OCI-LY1 (cell line): ENCODE measurements at regions not wholly inside any gene's neighbourhood (a gene's known extent, or its start where the extent isn't known, plus 50 kb on each side); places are given as distances from the start of the nearest gene placed in this dataset.

Experiments
- H2AFZ ChIP-seq: fragments of 200-600 bp; sonication (generic), shearing (Covaris generic); 2 replicates; pipeline ENCODE4 v1.6.0; 2014; ENCODE audit warnings: antibody characterized with exemption, mild to moderate bottlenecking, low read length
- H3F3A ChIP-seq: fragments of 200-600 bp; sonication (generic), shearing (Covaris generic); 2 replicates; pipeline ENCODE4 v1.6.0; 2014; ENCODE audit warnings: mild to moderate bottlenecking, antibody characterized with exemption, low read length, moderate library complexity; ENCODE audit not compliant: insufficient read depth
- H3K27ac ChIP-seq: fragments of 200-600 bp; sonication (generic); 2 replicates; pipeline ENCODE4 v1.5.1; 2014; ENCODE audit warnings: low read length, mixed run types, mild to moderate bottlenecking, low read depth; ENCODE audit not compliant: poor library complexity, severe bottlenecking
- H3K27me3 ChIP-seq: fragments of 200-600 bp; sonication (generic); 2 replicates; pipeline ENCODE4 v1.6.0; 2014; ENCODE audit warnings: antibody characterized with exemption, mild to moderate bottlenecking, low read length, moderate library complexity; ENCODE audit not compliant: insufficient read depth
- H3K36me3 ChIP-seq: fragments of 200-600 bp; sonication (generic); 2 replicates; pipeline ENCODE4 v1.6.1; 2014; ENCODE audit warnings: mild to moderate bottlenecking, antibody characterized with exemption, low read length, moderate library complexity, mixed read lengths; ENCODE audit not compliant: insufficient read depth
- H3K4me1 ChIP-seq: fragments of 200-600 bp; sonication (generic); 2 replicates; pipeline ENCODE4 v1.5.1; 2014; ENCODE audit warnings: mild to moderate bottlenecking, low read length, moderate library complexity; ENCODE audit not compliant: insufficient read depth, severe bottlenecking
- H3K4me2 ChIP-seq: fragments of 200-600 bp; sonication (generic), shearing (Covaris generic); 2 replicates; pipeline ENCODE4 v1.6.1; 2014; ENCODE audit warnings: low read length
- H3K4me3 ChIP-seq: fragments of 200-600 bp; sonication (generic); 2 replicates; pipeline ENCODE4 v1.5.1; 2014; ENCODE audit warnings: low read length, low read depth, mild to moderate bottlenecking, mixed read lengths; ENCODE audit not compliant: poor library complexity, severe bottlenecking
- H3K79me2 ChIP-seq: fragments of 200-600 bp; shearing (Covaris generic); 2 replicates; pipeline ENCODE4 v1.6.1; 2016; ENCODE audit warnings: mixed run types, low read length, mixed read lengths; ENCODE audit not compliant: insufficient read depth
- H3K9ac ChIP-seq: fragments of 200-600 bp; sonication (generic), shearing (Covaris generic); 2 replicates; pipeline ENCODE4 v1.6.1; 2014; ENCODE audit warnings: mild to moderate bottlenecking, low read length, mixed read lengths
- H3K9me2 ChIP-seq: fragments of 200-600 bp; sonication (generic), shearing (Covaris generic); 2 replicates; pipeline ENCODE4 v1.6.1; 2014; ENCODE audit warnings: low read depth, mild to moderate bottlenecking, low read length, mixed read lengths
- H3K9me3 ChIP-seq: fragments of 200-600 bp; shearing (Covaris generic); 2 replicates; pipeline ENCODE4 v1.6.1; 2014; ENCODE audit warnings: low read length, mixed read lengths
- H4K20me1 ChIP-seq: fragments of 200-600 bp; sonication (generic), shearing (Covaris generic); 2 replicates; pipeline ENCODE4 v1.6.0; 2016; ENCODE audit warnings: mild to moderate bottlenecking, low read length; ENCODE audit not compliant: insufficient read depth
- CTCF ChIP-seq: fragments of 200-600 bp; sonication (generic), shearing (Covaris generic); IDR thresholded peaks from 2 replicates; pipeline ENCODE4 v1.5.1; 2017; ENCODE audit warnings: mild to moderate bottlenecking, antibody characterized with exemption, low read length, moderate library complexity, mixed read lengths
- EZH2 ChIP-seq: fragments of 200-600 bp; sonication (generic), shearing (Covaris generic); IDR thresholded peaks from 2 replicates; pipeline ENCODE4 v1.8.0; 2017; ENCODE audit warnings: borderline replicate concordance, mixed run types, mild to moderate bottlenecking, antibody characterized with exemption, low read length, moderate library complexity, mixed read lengths

GRCh38 chr10:29723726-29724125 is 89.0 kb upstream of the SVIL start:
- Histone ChIP-seq H3K27ac (no peak overlapping the region), H3K4me1 (no peaks in the 10 kb centered on the region), H3K4me3 (no peak overlapping the region), H3K36me3 (no peaks in the 10 kb centered on the region), H3K27me3 (no peaks in the 10 kb centered on the region), H3K9me3 (no peaks in the 10 kb centered on the region; the same call in 1 of the 2 replicates), H2AFZ (no peak overlapping the region), H4K20me1 (no peaks in the 10 kb centered on the region), H3K9me2 (no peaks in the 10 kb centered on the region), H3K9ac (no peak overlapping the region), H3K79me2 (no peaks in the 10 kb centered on the region), H3K4me2 (no peak overlapping the region), H3F3A (no peaks in the 10 kb centered on the region)
- TF ChIP-seq EZH2 (no peak), CTCF (no peak)

- H3K9ac ChIP-seq, result no peak overlapping the region
- no peak for TF ChIP-seq EZH2
- no peak for TF ChIP-seq CTCF
- H3K9me3 ChIP-seq, result no peaks in the 10 kb centered on the region; the same call in 1 of the 2 replicates
- no peaks in the 10 kb centered on the region for H3K4me1 ChIP-seq
- no peak overlapping the region for H3K4me2 ChIP-seq
- H3K27ac ChIP-seq, result no peak overlapping the region
- H3K9me2 ChIP-seq, result no peaks in the 10 kb centered on the region
- no peaks in the 10 kb centered on the region for H3K79me2 ChIP-seq
- no peak overlapping the region for H2AFZ ChIP-seq
- H3F3A ChIP-seq, result no peaks in the 10 kb centered on the region
- no peaks in the 10 kb centered on the region for H3K36me3 ChIP-seq
- H4K20me1 ChIP-seq, result no peaks in the 10 kb centered on the region
- no peaks in the 10 kb centered on the region for H3K27me3 ChIP-seq
- H3K4me3 ChIP-seq, result no peak overlapping the region
Measured at GRCh38 chr10:29722777-29723176, 88.0 kb upstream of the SVIL start.

- Histone ChIP-seq H2AFZ (no peak overlapping the region), H3K4me3 (no peak overlapping the region), H3K27ac (no peak overlapping the region), H3F3A (no peaks in the 10 kb centered on the region), H3K9me2 (no peaks in the 10 kb centered on the region), H3K79me2 (no peaks in the 10 kb centered on the region), H3K9me3 (no peaks in the 10 kb centered on the region; the same call in 1 of the 2 replicates), H4K20me1 (no peaks in the 10 kb centered on the region), H3K4me2 (no peak overlapping the region), H3K9ac (no peak overlapping the region), H3K36me3 (no peaks in the 10 kb centered on the region), H3K4me1 (no peaks in the 10 kb centered on the region), H3K27me3 (no peaks in the 10 kb centered on the region)
- TF ChIP-seq CTCF (no peak), EZH2 (no peak)
Measured at GRCh38 chr10:29720149-29720548, 85.4 kb upstream of the SVIL start.
